Lower leg skin (tissue), 3 donors: ENCODE measurements at regions not wholly inside any gene's neighbourhood (a gene's known extent, or its start where the extent isn't known, plus 50 kb on each side); places are given as distances from the start of the nearest gene placed in this dataset.

Experiments
- CTCF ChIP-seq, 3 donors: fragments of 450-650 bp; IDR thresholded peaks; one replicate each; pipeline ENCODE4 v1.5.1; 2016; ENCODE audit warnings: antibody characterized with exemption in 3 of 3, mild to moderate bottlenecking in 3 of 3, moderate library complexity in 2 of 3
- POLR2A ChIP-seq, 2 donors: fragments of 450-650 bp; IDR thresholded peaks; one replicate each; pipeline ENCODE4 v1.6.1; 2016 to 2017; ENCODE audit warnings: antibody characterized with exemption in 2 of 2, mild to moderate bottlenecking in 1 of 2, moderate library complexity in 1 of 2

GRCh38 chr13:46962281-46962941 lies 65.6 kb upstream of the HTR2A start:
- no peak for TF ChIP-seq CTCF (IDR thresholded peaks at IDR 0.05)
- TF ChIP-seq POLR2A (IDR thresholded peaks at IDR 0.05), result no peak
